Cardiac septum (tissue), 1 donor: ENCODE measurements at regions not wholly inside any gene's neighbourhood (a gene's known extent, or its start where the extent isn't known, plus 50 kb on each side); places are given as distances from the start of the nearest gene placed in this dataset.
"Not testable (repeated sequence)": the region's sequence is repeated elsewhere in the genome, so short reads cannot be mapped to it uniquely, and the experiment has no call there.

Experiments
- DNase-seq: peaks from one replicate; pipeline ENCODE4 v3.0.0-alpha.2; 2020; ENCODE audit warnings: low spot score
- intact Hi-C: fragments of 100-400 bp; cut with DNase I; formaldehyde crosslinking; loops from one replicate; pipeline ENCODE4 v1.14.0; 2022
- donor health status: DM: no; HTN: no; CAD: no.

GRCh38 chr2:156021146-156022040 lies 311.1 kb downstream of the NR4A2 start:
- intact Hi-C loops, result no loop called here
- DNase-seq, result no peak

GRCh38 chr2:156019341-156019740 lies 313.2 kb downstream of the NR4A2 start:
- no peak for DNase-seq
- intact Hi-C loops, result no loop called here

GRCh38 chr2:156017341-156017885 lies 315.1 kb downstream of the NR4A2 start:
- intact Hi-C loops, result no loop called here
- no peak for DNase-seq

- intact Hi-C loops, result no loop called here
- no peak for DNase-seq
These were observed 323.2 kb downstream of the NR4A2 start for GRCh38 chr2:156009293-156009692.

GRCh38 chr2:156006721-156007618 lies 325.6 kb downstream of the NR4A2 start:
- DNase-seq, result no peak
- intact Hi-C loops, result no loop called here

- no peak for DNase-seq
These were observed 326.4 kb downstream of the NR4A2 start for GRCh38 chr2:156005999-156006712.

GRCh38 chr2:156005531-156005930 lies 327.0 kb downstream of the NR4A2 start:
- intact Hi-C loops, result no loop called here
- no peak for DNase-seq

More at GRCh38 chr2:156005999-156006712, 326.4 kb downstream of the NR4A2 start:
- intact Hi-C loops, result no loop called here

- intact Hi-C loops, result no loop called here
- no peak for DNase-seq
These were observed 328.1 kb downstream of the NR4A2 start for GRCh38 chr2:156004459-156004858.

DNA sequence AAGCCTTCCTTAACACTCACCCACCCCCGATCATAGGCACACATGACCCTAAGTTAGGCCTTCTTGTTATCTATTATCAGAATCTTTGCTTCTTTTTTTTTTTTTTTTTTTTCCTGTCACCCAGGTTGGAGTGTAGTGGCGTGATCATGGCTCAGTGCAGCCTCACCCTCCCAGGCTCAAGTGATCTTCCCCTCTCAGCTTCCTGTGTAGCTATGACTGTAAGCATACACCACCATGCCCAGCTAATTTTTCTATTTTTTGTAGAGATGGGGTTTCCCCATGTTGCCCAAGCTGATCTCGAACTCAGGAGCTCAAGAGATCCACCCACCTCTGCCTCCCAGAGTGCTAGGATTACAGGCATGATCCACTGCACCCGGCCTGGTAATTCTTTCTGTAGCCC lies 328.7 kb downstream of the NR4A2 start:
- no peak for DNase-seq
- intact Hi-C loops, result no loop called here

- no peak for DNase-seq
- intact Hi-C loops, result no loop called here
These were observed 330.7 kb downstream of the NR4A2 start for GRCh38 chr2:156001851-156002250.

DNA sequence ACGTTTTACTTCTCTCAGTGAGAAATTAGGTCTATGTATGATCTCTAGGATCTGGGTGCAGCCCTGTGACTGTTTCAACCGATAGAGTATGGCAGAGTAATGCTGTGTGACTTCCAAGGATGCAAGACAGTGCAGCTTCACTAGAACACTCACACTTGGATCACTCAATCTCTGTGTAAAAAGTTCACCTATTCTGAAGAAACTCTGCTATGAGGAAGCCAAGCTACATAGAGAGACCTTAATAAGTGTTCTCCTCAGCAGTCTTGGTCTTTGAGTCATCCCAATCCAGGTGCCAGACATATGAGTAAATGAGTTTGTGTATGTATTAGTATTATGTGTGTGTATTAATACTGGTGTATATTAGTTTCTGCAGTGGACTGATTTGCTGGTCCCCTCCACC lies 335.0 kb downstream of the NR4A2 start:
- no peak for DNase-seq
- intact Hi-C loops, result no loop called here

DNA sequence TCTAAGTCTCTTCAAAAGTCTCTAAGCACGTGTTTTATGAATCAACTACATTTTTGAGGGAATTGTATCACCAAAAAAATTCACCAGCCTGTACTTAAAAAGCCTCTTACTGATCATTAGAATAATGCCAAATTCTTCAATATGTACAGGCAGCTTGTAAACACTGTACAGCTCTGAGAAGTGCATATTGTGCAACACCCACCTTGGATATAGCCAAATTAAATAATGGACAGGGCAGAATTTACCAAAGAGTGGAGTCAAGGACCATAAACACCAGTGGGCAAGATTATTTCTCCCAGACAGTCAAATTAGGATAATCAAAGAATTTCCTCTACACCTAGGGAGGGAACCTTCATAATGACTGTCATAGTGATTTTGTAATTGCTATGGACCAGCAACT lies 338.2 kb downstream of the NR4A2 start:
- DNase-seq, result no peak
- intact Hi-C loops, result no loop called here

GRCh38 chr2:155983845-155984244 lies 348.7 kb downstream of the NR4A2 start:
- intact Hi-C loops, result no loop called here
- no peak for DNase-seq

- intact Hi-C loops, result no loop called here
- no peak for DNase-seq
These were observed 350.4 kb downstream of the NR4A2 start for GRCh38 chr2:155982135-155982534.

DNA sequence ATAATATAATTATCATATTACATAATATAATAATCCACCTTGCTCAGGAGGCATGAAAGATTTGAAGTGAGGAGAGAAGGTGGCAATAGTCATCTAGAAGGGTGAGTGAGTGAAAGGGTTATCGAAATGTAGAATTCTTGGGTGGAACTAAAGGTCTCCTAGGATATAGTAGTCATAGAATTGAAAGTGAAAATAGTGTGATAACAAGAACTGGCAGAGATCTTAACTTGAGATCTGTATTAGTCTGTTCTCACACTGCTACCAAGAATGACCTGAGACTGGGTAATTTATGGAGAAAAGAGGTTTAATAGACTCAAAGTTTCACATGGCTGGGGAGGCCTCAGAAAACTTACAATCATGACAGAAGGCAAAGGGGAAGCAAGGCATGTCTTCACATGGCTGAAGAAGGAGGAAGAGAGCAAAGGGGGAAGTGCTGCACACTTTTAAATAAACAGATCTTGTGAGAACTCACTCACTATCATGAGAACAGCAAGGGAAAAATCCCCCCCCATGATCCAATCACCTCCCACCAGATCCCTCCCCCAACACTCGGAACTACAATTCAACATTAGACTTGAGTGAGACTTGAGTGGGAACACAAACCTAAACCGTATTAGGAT lies 351.5 kb downstream of the NR4A2 start:
- intact Hi-C loops, result no loop called here
- no peak for DNase-seq

- intact Hi-C loops, result no loop called here
- no peak for DNase-seq
These were observed 356.8 kb downstream of the NR4A2 start for GRCh38 chr2:155975734-155976133.

DNA sequence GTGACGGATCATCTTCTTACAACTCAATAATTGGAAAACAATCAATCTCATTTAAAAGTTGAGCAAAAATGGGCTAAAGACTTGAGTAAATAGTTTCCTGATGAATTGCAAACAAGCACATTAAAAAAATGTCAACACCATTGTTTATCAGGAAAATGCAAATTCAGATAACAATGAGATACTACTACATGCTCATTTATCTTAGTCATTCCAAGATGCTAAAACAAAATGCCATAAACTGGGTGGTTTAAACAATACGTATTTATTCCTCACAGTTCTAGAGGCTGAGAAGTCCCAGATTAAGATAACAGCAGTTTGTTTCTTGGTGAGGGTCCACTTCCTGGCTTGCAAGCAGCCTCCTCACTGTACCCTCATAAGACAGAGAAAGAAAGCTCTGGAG lies 359.6 kb downstream of the NR4A2 start:
- DNase-seq, result no peak
- intact Hi-C loops, result no loop called here

DNA sequence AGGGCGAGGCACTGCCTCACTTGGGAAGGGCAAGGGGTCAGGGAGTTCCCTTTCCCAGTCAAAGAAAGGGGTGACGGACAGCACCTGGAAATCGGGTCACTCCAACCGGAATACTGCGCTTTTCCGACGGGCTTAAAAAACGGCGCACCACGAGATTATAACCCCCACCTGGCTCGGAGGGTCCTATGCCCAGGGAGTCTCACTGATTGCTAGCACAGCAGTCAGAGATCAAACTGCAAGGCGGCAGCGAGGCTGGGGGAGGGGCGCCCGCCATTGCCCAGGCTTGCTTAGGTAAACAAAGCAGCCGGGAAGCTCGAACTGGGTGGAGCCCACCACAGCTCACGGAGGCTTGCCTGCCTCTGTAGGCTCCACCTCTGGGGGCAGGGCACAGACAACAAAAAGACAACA lies 366.5 kb downstream of the NR4A2 start:
- intact Hi-C loops, DNase-seq: not testable (repeated sequence)

- no peak for DNase-seq
These were observed 367.0 kb downstream of the NR4A2 start for GRCh38 chr2:155965415-155966063.

More at GRCh38 chr2:155965415-155966063, 367.0 kb downstream of the NR4A2 start:
- intact Hi-C loops, result no loop called here
